HepG2 (cell line): ENCODE measurements at regions not wholly inside any gene's neighbourhood (a gene's known extent, or its start where the extent isn't known, plus 50 kb on each side); places are given as distances from the start of the nearest gene placed in this dataset.

Experiments used
- ARNT2 ChIP-seq: sonication (generic); formaldehyde crosslinking; IDR thresholded peaks from 2 replicates; pipeline ENCODE4 v1.8.0; 2022; ENCODE audit warnings: mild to moderate bottlenecking, low read depth, missing genetic modification reagents, moderate library complexity
- HOXA3 ChIP-seq: sonication (generic); formaldehyde crosslinking; IDR thresholded peaks from 2 replicates; pipeline ENCODE4 v1.5.0; 2020; ENCODE audit warnings: missing genetic modification reagents
- MIER2 ChIP-seq: IDR thresholded peaks from 2 replicates; pipeline ENCODE4 v1.6.1; 2016; ENCODE audit warnings: missing biosample characterization, missing genetic modification reagents
- NFRKB ChIP-seq: fragments of 450-650 bp; IDR thresholded peaks from 2 replicates; pipeline ENCODE4 v1.6.1; 2017
- NR2F1 ChIP-seq, 2 experiments: fragments of 450-650 bp in 1 of 2; formaldehyde crosslinking in 1 of 2; IDR thresholded peaks; 2 replicates each; pipeline versions ENCODE4 v1.5.0 to v1.6.1; 2016 to 2020; ENCODE audit warnings: mild to moderate bottlenecking in 1 of 2, missing compliant biosample characterization in 1 of 2, missing genetic modification reagents in 1 of 2, moderate library complexity in 1 of 2
- SP140L ChIP-seq: sonication (generic); formaldehyde crosslinking; IDR thresholded peaks from 2 replicates; pipeline ENCODE4 v1.4.0; 2020; ENCODE audit warnings: missing genetic modification reagents, borderline replicate concordance
- TCF7L2 ChIP-seq: IDR thresholded peaks from 2 replicates; pipeline ENCODE4 v1.6.1; 2011; ENCODE audit warnings: mild to moderate bottlenecking, low read depth, low read length, moderate library complexity
- ZEB1 ChIP-seq: IDR thresholded peaks from 2 replicates; pipeline ENCODE4 v1.6.1; 2012; ENCODE audit warnings: mild to moderate bottlenecking, low read depth, inconsistent platforms; ENCODE audit not compliant: insufficient replicate concordance
- ZNF124 ChIP-seq: sonication (generic); formaldehyde crosslinking; IDR thresholded peaks from 2 replicates; pipeline ENCODE4 v1.4.0; 2020; ENCODE audit warnings: missing genetic modification reagents
- ZNF136 ChIP-seq: sonication (generic); formaldehyde crosslinking; IDR thresholded peaks from 2 replicates; pipeline ENCODE4 v1.8.1; 2022; ENCODE audit warnings: low read depth, mild to moderate bottlenecking, moderate library complexity, missing genetic modification reagents
- ZNF17 ChIP-seq: sonication (generic); formaldehyde crosslinking; IDR thresholded peaks from 2 replicates; pipeline ENCODE4 v1.5.0; 2020; ENCODE audit warnings: mild to moderate bottlenecking, missing genetic modification reagents
- ZNF543 ChIP-seq: sonication (generic); formaldehyde crosslinking; IDR thresholded peaks from 2 replicates; pipeline ENCODE4 v1.4.0; 2020; ENCODE audit warnings: mild to moderate bottlenecking, missing genetic modification reagents
- ZNF839 ChIP-seq: sonication (generic); formaldehyde crosslinking; IDR thresholded peaks from 2 replicates; pipeline ENCODE4 v1.4.0; 2020; ENCODE audit warnings: missing genetic modification reagents, mild to moderate bottlenecking, borderline replicate concordance
- TF ChIP-seq, protein P1 (sequence below): sonication (generic); formaldehyde crosslinking; conservative IDR thresholded peaks from 2 replicates; pipeline ENCODE4 v1.8.1; 2023; ENCODE audit warnings: missing genetic modification reagents
- TF ChIP-seq, protein P2 (sequence below): sonication (generic); formaldehyde crosslinking; IDR thresholded peaks from 2 replicates; pipeline ENCODE4 v1.4.0; 2020; ENCODE audit warnings: mild to moderate bottlenecking, missing genetic modification reagents, borderline replicate concordance
- TF ChIP-seq, protein P3 (sequence below): sonication (generic); formaldehyde crosslinking; IDR thresholded peaks from 2 replicates; pipeline ENCODE4 v1.5.1; 2020; ENCODE audit warnings: mild to moderate bottlenecking, missing genetic modification reagents, borderline replicate concordance

DNA sequence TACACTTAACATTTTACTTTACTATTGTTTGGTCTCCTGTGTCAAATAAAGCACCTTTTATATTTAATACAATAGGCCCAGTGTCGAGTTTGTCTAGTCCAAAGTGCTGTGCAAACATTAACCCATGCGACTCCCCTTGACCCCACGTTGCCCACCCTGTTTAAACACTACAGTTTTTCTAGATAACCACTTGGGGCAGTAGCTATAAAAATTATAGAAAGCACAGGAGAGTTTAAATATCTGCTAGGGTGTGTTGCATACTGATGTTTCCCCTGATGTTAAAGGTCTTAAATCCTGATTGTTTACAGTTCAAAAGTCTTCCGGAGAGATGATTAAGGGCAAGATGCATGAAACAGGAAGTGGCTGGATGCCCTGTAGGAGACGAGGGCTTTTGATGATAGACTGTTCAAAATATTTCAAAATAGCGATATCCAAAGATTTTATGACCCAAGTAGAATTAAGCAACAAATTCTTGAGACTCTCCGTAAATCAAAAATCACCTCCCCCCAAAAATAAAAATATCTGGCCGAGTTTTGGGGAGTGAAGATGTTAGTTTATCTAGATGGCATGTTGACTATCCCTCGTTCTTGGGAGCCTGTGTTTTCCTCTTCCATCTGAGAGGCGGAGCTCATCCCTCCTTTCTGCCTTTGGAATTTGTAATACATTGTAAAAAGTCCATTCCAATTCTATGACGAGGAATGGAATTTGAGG, 167.1 kb downstream of the FGF9 start (continued):
- TF ChIP-seq, protein P1, sequence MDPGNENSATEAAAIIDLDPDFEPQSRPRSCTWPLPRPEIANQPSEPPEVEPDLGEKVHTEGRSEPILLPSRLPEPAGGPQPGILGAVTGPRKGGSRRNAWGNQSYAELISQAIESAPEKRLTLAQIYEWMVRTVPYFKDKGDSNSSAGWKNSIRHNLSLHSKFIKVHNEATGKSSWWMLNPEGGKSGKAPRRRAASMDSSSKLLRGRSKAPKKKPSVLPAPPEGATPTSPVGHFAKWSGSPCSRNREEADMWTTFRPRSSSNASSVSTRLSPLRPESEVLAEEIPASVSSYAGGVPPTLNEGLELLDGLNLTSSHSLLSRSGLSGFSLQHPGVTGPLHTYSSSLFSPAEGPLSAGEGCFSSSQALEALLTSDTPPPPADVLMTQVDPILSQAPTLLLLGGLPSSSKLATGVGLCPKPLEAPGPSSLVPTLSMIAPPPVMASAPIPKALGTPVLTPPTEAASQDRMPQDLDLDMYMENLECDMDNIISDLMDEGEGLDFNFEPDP (CRISPR knock-in tag) = no peak
- TF ChIP-seq ZNF124 (no peak), ZEB1 (no peak), ZNF543 (CRISPR knock-in tag) (no peak), NFRKB (no peak), NR2F1 (CRISPR knock-in tag; IDR thresholded peaks at IDR 0.05) (peak; percentile 16 to 39; a peak in 1 of 4 replicates), ARNT2 (CRISPR knock-in tag) (no peak), ZNF136 (CRISPR knock-in tag) (no peak), ZNF17 (CRISPR knock-in tag) (no peak), HOXA3 (CRISPR knock-in tag) (no peak), ZNF839 (CRISPR knock-in tag) (no peak), MIER2 (CRISPR knock-in tag) (no peak), TCF7L2 (no peak), SP140L (CRISPR knock-in tag) (no peak)
- TF ChIP-seq, protein P2, sequence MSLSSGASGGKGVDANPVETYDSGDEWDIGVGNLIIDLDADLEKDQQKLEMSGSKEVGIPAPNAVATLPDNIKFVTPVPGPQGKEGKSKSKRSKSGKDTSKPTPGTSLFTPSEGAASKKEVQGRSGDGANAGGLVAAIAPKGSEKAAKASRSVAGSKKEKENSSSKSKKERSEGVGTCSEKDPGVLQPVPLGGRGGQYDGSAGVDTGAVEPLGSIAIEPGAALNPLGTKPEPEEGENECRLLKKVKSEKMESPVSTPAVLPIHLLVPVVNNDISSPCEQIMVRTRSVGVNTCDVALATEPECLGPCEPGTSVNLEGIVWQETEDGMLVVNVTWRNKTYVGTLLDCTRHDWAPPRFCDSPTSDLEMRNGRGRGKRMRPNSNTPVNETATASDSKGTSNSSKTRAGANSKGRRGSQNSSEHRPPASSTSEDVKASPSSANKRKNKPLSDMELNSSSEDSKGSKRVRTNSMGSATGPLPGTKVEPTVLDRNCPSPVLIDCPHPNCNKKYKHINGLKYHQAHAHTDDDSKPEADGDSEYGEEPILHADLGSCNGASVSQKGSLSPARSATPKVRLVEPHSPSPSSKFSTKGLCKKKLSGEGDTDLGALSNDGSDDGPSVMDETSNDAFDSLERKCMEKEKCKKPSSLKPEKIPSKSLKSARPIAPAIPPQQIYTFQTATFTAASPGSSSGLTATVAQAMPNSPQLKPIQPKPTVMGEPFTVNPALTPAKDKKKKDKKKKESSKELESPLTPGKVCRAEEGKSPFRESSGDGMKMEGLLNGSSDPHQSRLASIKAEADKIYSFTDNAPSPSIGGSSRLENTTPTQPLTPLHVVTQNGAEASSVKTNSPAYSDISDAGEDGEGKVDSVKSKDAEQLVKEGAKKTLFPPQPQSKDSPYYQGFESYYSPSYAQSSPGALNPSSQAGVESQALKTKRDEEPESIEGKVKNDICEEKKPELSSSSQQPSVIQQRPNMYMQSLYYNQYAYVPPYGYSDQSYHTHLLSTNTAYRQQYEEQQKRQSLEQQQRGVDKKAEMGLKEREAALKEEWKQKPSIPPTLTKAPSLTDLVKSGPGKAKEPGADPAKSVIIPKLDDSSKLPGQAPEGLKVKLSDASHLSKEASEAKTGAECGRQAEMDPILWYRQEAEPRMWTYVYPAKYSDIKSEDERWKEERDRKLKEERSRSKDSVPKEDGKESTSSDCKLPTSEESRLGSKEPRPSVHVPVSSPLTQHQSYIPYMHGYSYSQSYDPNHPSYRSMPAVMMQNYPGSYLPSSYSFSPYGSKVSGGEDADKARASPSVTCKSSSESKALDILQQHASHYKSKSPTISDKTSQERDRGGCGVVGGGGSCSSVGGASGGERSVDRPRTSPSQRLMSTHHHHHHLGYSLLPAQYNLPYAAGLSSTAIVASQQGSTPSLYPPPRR (CRISPR knock-in tag) = peak; percentile 21; the same call in 1 of the 2 replicates
- TF ChIP-seq, protein P3, sequence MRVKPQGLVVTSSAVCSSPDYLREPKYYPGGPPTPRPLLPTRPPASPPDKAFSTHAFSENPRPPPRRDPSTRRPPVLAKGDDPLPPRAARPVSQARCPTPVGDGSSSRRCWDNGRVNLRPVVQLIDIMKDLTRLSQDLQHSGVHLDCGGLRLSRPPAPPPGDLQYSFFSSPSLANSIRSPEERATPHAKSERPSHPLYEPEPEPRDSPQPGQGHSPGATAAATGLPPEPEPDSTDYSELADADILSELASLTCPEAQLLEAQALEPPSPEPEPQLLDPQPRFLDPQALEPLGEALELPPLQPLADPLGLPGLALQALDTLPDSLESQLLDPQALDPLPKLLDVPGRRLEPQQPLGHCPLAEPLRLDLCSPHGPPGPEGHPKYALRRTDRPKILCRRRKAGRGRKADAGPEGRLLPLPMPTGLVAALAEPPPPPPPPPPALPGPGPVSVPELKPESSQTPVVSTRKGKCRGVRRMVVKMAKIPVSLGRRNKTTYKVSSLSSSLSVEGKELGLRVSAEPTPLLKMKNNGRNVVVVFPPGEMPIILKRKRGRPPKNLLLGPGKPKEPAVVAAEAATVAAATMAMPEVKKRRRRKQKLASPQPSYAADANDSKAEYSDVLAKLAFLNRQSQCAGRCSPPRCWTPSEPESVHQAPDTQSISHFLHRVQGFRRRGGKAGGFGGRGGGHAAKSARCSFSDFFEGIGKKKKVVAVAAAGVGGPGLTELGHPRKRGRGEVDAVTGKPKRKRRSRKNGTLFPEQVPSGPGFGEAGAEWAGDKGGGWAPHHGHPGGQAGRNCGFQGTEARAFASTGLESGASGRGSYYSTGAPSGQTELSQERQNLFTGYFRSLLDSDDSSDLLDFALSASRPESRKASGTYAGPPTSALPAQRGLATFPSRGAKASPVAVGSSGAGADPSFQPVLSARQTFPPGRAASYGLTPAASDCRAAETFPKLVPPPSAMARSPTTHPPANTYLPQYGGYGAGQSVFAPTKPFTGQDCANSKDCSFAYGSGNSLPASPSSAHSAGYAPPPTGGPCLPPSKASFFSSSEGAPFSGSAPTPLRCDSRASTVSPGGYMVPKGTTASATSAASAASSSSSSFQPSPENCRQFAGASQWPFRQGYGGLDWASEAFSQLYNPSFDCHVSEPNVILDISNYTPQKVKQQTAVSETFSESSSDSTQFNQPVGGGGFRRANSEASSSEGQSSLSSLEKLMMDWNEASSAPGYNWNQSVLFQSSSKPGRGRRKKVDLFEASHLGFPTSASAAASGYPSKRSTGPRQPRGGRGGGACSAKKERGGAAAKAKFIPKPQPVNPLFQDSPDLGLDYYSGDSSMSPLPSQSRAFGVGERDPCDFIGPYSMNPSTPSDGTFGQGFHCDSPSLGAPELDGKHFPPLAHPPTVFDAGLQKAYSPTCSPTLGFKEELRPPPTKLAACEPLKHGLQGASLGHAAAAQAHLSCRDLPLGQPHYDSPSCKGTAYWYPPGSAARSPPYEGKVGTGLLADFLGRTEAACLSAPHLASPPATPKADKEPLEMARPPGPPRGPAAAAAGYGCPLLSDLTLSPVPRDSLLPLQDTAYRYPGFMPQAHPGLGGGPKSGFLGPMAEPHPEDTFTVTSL = no peak
